Smooth muscle cell (in vitro differentiated cells): ENCODE measurements at regions not wholly inside any gene's neighbourhood (a gene's known extent, or its start where the extent isn't known, plus 50 kb on each side); places are given as distances from the start of the nearest gene placed in this dataset.
A peak's percentile ranks its signal among the peaks of the same experiment; 100 is the strongest.

Source experiments
- DNase-seq: peaks from one replicate; lab custom pipeline; 2025; ENCODE audit not compliant: unreplicated experiment; lab: John Stamatoyannopoulos, UW
- H2AFZ ChIP-seq: fragments of 200-600 bp; sonication (generic); 2 replicates; pipeline ENCODE4 v1.6.0; 2016; ENCODE audit warnings: antibody characterized with exemption, low read depth, mild to moderate bottlenecking
- H3F3A ChIP-seq: fragments of 200-600 bp; sonication (generic); 2 replicates; pipeline ENCODE4 v1.6.0; 2017; ENCODE audit warnings: antibody characterized with exemption, low read depth
- H3K27ac ChIP-seq: fragments of 200-600 bp; sonication (generic); 2 replicates; pipeline ENCODE4 v1.5.1; 2016; ENCODE audit warnings: low read depth, mild to moderate bottlenecking
- H3K27me3 ChIP-seq: fragments of 200-600 bp; sonication (generic); 2 replicates; pipeline ENCODE4 v1.6.1; 2016; ENCODE audit warnings: low read depth, mild to moderate bottlenecking
- H3K36me3 ChIP-seq: fragments of 200-600 bp; sonication (generic); 2 replicates; pipeline ENCODE4 v1.5.1; 2016; ENCODE audit warnings: low read depth
- H3K4me1 ChIP-seq: fragments of 200-600 bp; sonication (generic); 2 replicates; pipeline ENCODE4 v1.5.1; 2016; ENCODE audit warnings: low read depth
- H3K4me2 ChIP-seq: fragments of 200-600 bp; sonication (generic); 2 replicates; pipeline ENCODE4 v1.6.0; 2016; ENCODE audit warnings: mild to moderate bottlenecking
- H3K4me3 ChIP-seq: fragments of 200-600 bp; sonication (generic); 2 replicates; pipeline ENCODE4 v1.5.1; 2016; ENCODE audit warnings: mild to moderate bottlenecking
- H3K79me2 ChIP-seq: fragments of 200-600 bp; sonication (generic); 2 replicates; pipeline ENCODE4 v1.6.0; 2016; ENCODE audit warnings: low read depth, mild to moderate bottlenecking
- H3K9ac ChIP-seq: fragments of 200-600 bp; sonication (generic); 2 replicates; pipeline ENCODE4 v1.6.0; 2016; ENCODE audit warnings: low read depth
- H3K9me3 ChIP-seq: fragments of 200-600 bp; sonication (generic); replicated peaks from 2 replicates; pipeline ENCODE4 v1.5.1; 2016; ENCODE audit warnings: low read depth
- H4K20me1 ChIP-seq: fragments of 200-600 bp; sonication (generic); 2 replicates; pipeline ENCODE4 v1.6.0; 2016; ENCODE audit warnings: low read depth
- WGBS: methylation state at CpG from one replicate; pipeline ENCODE4 v1.1.7; 2016; ENCODE audit warnings: low lambda C conversion rate; 5-methylcytosine and 5-hydroxymethylcytosine counted together
- TF ChIP-seq, protein P1 (sequence below): fragments of 200-600 bp; sonication (generic); IDR thresholded peaks from 2 replicates; pipeline ENCODE4 v1.5.1; 2017; ENCODE audit warnings: borderline replicate concordance, mild to moderate bottlenecking, antibody characterized with exemption; ENCODE audit not compliant: insufficient read depth, poor library complexity, severe bottlenecking

DNA sequence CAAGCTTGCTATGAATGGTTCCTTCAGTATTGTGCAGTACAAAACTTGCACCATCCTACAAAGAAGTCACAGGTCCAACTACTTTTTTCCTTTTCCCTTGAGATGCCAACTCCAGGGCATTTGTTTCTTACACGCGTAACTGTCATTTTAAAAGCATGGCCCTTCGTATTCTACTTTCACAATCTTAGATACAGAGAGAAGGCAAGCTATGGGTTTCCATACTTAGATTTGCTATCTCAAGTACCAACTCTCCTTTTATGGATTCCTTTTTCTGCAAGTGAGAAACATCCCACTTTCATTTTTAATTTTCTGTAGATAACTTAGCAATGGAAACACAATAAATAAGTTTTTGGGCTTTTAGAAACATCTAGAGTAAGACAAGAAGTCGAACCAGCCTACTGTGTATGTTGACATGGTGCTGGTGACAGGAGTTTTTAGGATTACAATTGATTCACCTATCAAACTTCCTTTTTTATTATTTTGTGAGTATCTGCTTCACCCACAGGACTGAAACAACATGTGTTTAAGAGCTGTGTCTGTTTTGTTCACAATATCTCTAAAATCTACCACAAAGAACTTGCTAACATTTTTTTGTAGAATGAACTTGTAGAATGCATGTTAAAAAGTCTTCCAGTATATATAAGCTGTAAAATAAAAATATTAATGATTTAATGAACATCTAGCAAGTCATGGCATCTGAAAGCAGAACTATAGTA is 124.1 kb downstream of the FAM174A start:
- WGBS: 82% methylated on average over 4 of the region's 4 CpGs
- TF ChIP-seq, protein P1, sequence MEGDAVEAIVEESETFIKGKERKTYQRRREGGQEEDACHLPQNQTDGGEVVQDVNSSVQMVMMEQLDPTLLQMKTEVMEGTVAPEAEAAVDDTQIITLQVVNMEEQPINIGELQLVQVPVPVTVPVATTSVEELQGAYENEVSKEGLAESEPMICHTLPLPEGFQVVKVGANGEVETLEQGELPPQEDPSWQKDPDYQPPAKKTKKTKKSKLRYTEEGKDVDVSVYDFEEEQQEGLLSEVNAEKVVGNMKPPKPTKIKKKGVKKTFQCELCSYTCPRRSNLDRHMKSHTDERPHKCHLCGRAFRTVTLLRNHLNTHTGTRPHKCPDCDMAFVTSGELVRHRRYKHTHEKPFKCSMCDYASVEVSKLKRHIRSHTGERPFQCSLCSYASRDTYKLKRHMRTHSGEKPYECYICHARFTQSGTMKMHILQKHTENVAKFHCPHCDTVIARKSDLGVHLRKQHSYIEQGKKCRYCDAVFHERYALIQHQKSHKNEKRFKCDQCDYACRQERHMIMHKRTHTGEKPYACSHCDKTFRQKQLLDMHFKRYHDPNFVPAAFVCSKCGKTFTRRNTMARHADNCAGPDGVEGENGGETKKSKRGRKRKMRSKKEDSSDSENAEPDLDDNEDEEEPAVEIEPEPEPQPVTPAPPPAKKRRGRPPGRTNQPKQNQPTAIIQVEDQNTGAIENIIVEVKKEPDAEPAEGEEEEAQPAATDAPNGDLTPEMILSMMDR: no peak

DNA sequence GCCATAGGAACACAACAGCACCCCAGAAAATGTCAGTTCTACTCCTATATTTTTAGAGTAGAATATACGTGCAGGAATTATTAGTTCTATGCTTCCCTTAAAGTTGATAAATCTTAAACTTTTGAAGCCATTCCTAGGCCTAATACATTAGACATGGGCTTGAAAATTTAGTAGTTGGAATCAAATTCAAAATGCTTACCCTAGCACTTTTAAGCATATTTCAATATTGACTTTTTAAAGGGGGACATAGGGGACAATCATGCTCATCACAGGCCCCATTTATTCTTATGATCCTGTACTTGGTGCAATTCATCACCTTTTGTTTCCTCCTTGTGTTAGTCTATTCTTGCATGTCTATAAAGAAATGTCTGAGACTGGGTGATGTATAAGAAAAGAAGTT is 129.0 kb downstream of the FAM174A start:
- Histone ChIP-seq H3F3A (no peaks in the 10 kb centered on the region), H3K36me3 (no peaks in the 10 kb centered on the region), H3K27ac (no peak overlapping the region), H3K9ac (no peak overlapping the region), H3K79me2 (no peaks in the 10 kb centered on the region), H3K4me2 (no peak overlapping the region), H3K27me3 (no peaks in the 10 kb centered on the region), H2AFZ (no peak overlapping the region), H3K9me3 (no peaks in the 10 kb centered on the region), H3K4me3 (no peak overlapping the region), H4K20me1 (no peaks in the 10 kb centered on the region), H3K4me1 (no peaks in the 10 kb centered on the region)
- TF ChIP-seq, protein P1: no peak
- no peak for DNase-seq
- WGBS: 92% methylated on average over 1 of the region's 1 CpG

More for the DNA sequence above, 124.1 kb downstream of the FAM174A start:
- Histone ChIP-seq H3K9ac (no peak overlapping the region), H3K4me1 (no peaks in the 10 kb centered on the region), H3K27ac (no peak overlapping the region), H3K4me2 (no peak overlapping the region), H3F3A (no peaks in the 10 kb centered on the region), H4K20me1 (no peaks in the 10 kb centered on the region), H3K9me3 (no peaks in the 10 kb centered on the region), H3K27me3 (no peaks in the 10 kb centered on the region), H3K4me3 (no peak overlapping the region), H2AFZ (no peak overlapping the region), H3K36me3 (no peaks in the 10 kb centered on the region), H3K79me2 (no peaks in the 10 kb centered on the region)
- DNase-seq: no peak

DNA sequence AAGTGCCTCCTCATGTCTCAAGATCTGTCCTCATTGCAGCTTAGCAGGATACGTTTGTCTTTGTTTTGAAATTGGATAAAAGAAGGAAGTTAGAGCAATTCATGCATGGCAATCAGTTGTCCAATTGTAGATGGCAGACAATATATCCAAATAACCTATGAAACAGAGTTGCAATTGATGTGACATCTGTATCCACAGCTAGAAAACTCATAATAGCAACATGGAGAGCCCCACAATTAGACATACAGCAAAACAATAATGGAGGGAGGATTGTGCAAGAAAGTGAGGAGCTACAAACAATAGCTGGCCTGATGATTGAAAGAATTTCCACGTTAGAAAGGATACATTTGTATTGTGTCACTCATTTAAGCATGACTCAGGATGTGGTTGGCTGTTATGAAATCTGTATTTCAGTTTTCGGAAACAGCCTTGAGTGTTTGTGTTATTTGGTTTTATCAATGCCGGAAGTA is 132.0 kb downstream of the FAM174A start:
- Histone ChIP-seq H3K79me2 (no peaks in the 10 kb centered on the region), H3K36me3 (no peaks in the 10 kb centered on the region), H3K4me1 (no peaks in the 10 kb centered on the region), H3K27ac (no peak overlapping the region), H3K9ac (no peak overlapping the region), H3F3A (no peaks in the 10 kb centered on the region), H4K20me1 (no peaks in the 10 kb centered on the region), H3K9me3 (no peaks in the 10 kb centered on the region), H3K27me3 (no peaks in the 10 kb centered on the region), H3K4me2 (no peak overlapping the region), H2AFZ (peak overlapping the region; percentile 49), H3K4me3 (no peak overlapping the region)
- WGBS: 58% methylated on average over 4 of the region's 4 CpGs
- DNase-seq: no peak
- TF ChIP-seq, protein P1: no peak

DNA sequence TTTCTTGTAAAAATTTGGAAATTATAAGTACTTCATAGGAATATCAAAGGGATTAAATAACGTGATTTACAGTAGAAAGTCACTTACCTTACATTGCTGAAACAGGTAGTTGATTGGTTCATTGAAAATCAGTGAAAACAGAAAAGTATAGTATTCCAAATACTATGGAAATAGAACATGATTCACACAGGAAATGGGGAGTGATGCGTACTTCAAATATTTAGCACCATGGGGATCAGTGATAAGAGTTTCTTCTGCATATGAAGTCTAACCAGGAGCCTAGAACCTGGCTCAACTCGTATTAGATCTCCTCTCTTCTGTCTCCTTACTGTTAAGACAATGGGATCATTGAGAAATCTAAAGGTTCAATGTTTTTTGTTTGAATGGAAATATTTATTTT is 133.3 kb downstream of the FAM174A start:
- Histone ChIP-seq H3K4me2 (peak overlapping the region; percentile 34), H3F3A (no peaks in the 10 kb centered on the region), H3K9ac (no peak overlapping the region), H3K9me3 (no peaks in the 10 kb centered on the region), H4K20me1 (no peaks in the 10 kb centered on the region), H3K79me2 (no peaks in the 10 kb centered on the region), H3K27me3 (no peaks in the 10 kb centered on the region), H3K27ac (no peak overlapping the region), H2AFZ (no peak overlapping the region), H3K4me3 (no peak overlapping the region), H3K4me1 (no peaks in the 10 kb centered on the region), H3K36me3 (no peaks in the 10 kb centered on the region)
- TF ChIP-seq, protein P1: no peak
- DNase-seq: no peak
- WGBS: 62% methylated on average over 3 of the region's 3 CpGs
